ENCODE measurements at regions not wholly inside any gene's neighbourhood (a gene's known extent, or its start where the extent isn't known, plus 50 kb on each side); places are given as distances from the start of the nearest gene placed in this dataset.

DNA sequence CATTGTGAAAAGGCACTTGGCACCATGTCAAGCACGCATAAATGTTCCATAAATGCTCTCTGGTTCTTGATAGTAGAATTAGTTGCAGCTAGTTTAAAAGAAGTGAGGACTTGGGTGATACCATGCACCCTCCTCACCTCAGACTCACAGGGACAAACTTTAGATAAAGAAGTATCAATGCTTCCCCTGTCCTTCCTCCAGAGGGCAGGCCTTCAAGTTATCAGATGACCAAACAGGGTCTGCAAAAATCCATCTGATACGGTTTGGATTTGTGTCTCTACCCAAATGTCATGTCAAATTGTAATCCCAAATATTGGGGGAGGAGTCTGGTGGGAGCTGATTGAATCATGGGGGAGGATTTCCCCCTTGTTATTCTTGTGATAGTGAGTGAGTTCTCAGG, 54.1 kb downstream of the C1QL2 start:
- Mint-ChIP-seq H3K36me3 (ENCODE audit: low read depth) (no peaks in the 10 kb centered on the region), H3K27ac (no peak overlapping the region), H3K9me3 (peaks cover 10% of the 10 kb centered on the region), H3K4me3 (no peak overlapping the region), H3K27me3 (peaks cover 3% of the 10 kb centered on the region), H3K4me1 (ENCODE audit: low read depth) (no peaks in the 10 kb centered on the region)
- ChIA-PET POLR2A (no interaction called here), CTCF (no interaction called here)
- ATAC-seq = no peak
- TF ChIP-seq, protein P1, sequence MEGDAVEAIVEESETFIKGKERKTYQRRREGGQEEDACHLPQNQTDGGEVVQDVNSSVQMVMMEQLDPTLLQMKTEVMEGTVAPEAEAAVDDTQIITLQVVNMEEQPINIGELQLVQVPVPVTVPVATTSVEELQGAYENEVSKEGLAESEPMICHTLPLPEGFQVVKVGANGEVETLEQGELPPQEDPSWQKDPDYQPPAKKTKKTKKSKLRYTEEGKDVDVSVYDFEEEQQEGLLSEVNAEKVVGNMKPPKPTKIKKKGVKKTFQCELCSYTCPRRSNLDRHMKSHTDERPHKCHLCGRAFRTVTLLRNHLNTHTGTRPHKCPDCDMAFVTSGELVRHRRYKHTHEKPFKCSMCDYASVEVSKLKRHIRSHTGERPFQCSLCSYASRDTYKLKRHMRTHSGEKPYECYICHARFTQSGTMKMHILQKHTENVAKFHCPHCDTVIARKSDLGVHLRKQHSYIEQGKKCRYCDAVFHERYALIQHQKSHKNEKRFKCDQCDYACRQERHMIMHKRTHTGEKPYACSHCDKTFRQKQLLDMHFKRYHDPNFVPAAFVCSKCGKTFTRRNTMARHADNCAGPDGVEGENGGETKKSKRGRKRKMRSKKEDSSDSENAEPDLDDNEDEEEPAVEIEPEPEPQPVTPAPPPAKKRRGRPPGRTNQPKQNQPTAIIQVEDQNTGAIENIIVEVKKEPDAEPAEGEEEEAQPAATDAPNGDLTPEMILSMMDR (IDR thresholded peaks at IDR 0.05) = no peak
- intact Hi-C loops (cut with micrococcal nuclease) = no loop called here
- DNase-seq = no peak

DNA sequence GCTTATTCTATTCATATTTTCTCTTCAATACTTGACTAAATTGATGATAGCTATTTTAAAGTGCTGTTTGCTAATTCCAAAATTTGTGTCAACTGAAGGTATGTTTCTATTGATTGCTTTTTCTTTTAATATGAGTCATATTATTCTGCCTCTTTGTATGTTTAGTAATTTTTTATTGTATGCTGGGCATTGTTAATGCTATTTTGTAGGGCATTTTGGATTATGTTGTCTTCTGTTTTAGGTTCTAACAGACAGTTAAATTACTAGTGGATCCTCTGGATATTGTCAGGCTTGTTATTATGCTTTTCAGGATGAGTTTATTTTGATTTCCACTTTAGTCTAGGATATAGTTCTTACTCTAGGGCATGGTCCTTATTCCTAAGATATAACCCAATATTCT, 55.6 kb downstream of the C1QL2 start:
- Mint-ChIP-seq H3K9me3 (peaks cover 16% of the 10 kb centered on the region), H3K4me3 (no peak overlapping the region), H3K27me3 (peaks cover 1% of the 10 kb centered on the region), H3K4me1 (ENCODE audit: low read depth) (no peaks in the 10 kb centered on the region), H3K27ac (no peak overlapping the region), H3K36me3 (ENCODE audit: low read depth) (no peaks in the 10 kb centered on the region)
- DNase-seq (no peak), ATAC-seq (no peak)
- TF ChIP-seq, protein P1 (IDR thresholded peaks at IDR 0.05) = no peak
- intact Hi-C loops (cut with micrococcal nuclease) = no loop called here
- ChIA-PET CTCF (no interaction called here), POLR2A (no interaction called here)

DNA sequence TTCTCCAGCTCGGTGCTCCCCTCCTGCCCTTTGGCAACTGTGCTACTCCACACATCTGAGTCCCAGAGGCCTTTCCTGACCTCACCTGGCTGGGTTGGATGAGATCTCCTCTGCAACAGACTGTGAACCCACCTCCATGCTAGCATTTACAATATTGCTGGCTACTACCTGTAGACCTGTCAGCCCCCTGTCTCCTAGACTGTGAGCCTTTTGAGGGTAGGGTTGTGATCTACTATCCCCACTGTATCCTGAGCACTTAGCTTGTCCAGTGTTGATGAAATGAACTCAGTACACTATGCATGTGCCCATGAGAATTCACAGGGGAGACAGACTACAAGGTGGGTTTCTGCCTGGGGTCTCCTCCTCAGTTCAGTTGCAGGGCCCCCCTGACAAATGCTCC, 70.1 kb downstream of the C1QL2 start:
- ChIA-PET POLR2A (no interaction called here), CTCF (no interaction called here)
- no peak overlapping the region for H3K4me3 Mint-ChIP-seq
- DNase-seq (no peak), ATAC-seq (no peak)
- H3K27ac Mint-ChIP-seq = no peak overlapping the region
- no peaks in the 10 kb centered on the region for H3K36me3 Mint-ChIP-seq (ENCODE audit: low read depth)
- intact Hi-C loops (cut with micrococcal nuclease) = no loop called here
- H3K9me3 Mint-ChIP-seq = no peaks in the 10 kb centered on the region
- TF ChIP-seq, protein P1 (IDR thresholded peaks at IDR 0.05) = no peak
- no peaks in the 10 kb centered on the region for H3K4me1 Mint-ChIP-seq (ENCODE audit: low read depth)
- H3K27me3 Mint-ChIP-seq = peaks cover 1% of the 10 kb centered on the region

GRCh38 chr2:119086327-119086726, 72.2 kb downstream of the C1QL2 start:
- TF ChIP-seq, protein P1 (IDR thresholded peaks at IDR 0.05) = no peak
- Mint-ChIP-seq H3K4me3 (no peak overlapping the region), H3K27ac (no peak overlapping the region), H3K4me1 (ENCODE audit: low read depth) (no peaks in the 10 kb centered on the region), H3K9me3 (no peaks in the 10 kb centered on the region), H3K27me3 (no peaks in the 10 kb centered on the region), H3K36me3 (ENCODE audit: low read depth) (no peaks in the 10 kb centered on the region)
- DNase-seq (no peak), ATAC-seq (no peak)
- ChIA-PET POLR2A (interaction anchor here (0.6 kb wide), 1 partner anchor 16 kb away, joined by 3 read pairs; no protein-coding TSS in a partner anchor), CTCF (no interaction called here)
- intact Hi-C loops (cut with micrococcal nuclease) = no loop called here

- TF ChIP-seq, protein P1 (IDR thresholded peaks at IDR 0.05) = no peak
- Mint-ChIP-seq H3K9me3 (no peaks in the 10 kb centered on the region), H3K36me3 (ENCODE audit: low read depth) (no peaks in the 10 kb centered on the region), H3K4me1 (ENCODE audit: low read depth) (no peaks in the 10 kb centered on the region), H3K4me3 (no peak overlapping the region), H3K27ac (no peak overlapping the region), H3K27me3 (no peaks in the 10 kb centered on the region)
- intact Hi-C loops (cut with micrococcal nuclease) = no loop called here
- no peak for DNase-seq
- no peak for ATAC-seq
- ChIA-PET POLR2A (no interaction called here), CTCF (no interaction called here)
Observed at GRCh38 chr2:119085613-119086012, 72.9 kb downstream of the C1QL2 start.

All from activated CD8-positive, alpha-beta T cell treated with anti-CD3 and anti-CD28 coated beads for 36 hours (primary cell).